Endothelial cell (in vitro differentiated cells): ENCODE measurements at regions not wholly inside any gene's neighbourhood (a gene's known extent, or its start where the extent isn't known, plus 50 kb on each side); places are given as distances from the start of the nearest gene placed in this dataset.

Experiments
- DNase-seq: peaks from one replicate; pipeline ENCODE4 v3.0.0; 2021; ENCODE audit warnings: low spot score
- H3K27ac Mint-ChIP-seq: one replicate; pipeline ENCODE4 v1.8.0; 2021; ENCODE audit warnings: mixed read lengths, inconsistent platforms; ENCODE audit not compliant: unreplicated experiment
- H3K27me3 Mint-ChIP-seq: one replicate; pipeline ENCODE4 v1.8.0; 2021; ENCODE audit warnings: mild to moderate bottlenecking, moderate library complexity, mixed read lengths, inconsistent platforms; ENCODE audit not compliant: unreplicated experiment
- H3K36me3 Mint-ChIP-seq: one replicate; pipeline ENCODE4 v1.8.0; 2021; ENCODE audit warnings: mild to moderate bottlenecking, low read depth, mixed read lengths, inconsistent platforms; ENCODE audit not compliant: unreplicated experiment
- H3K4me1 Mint-ChIP-seq: one replicate; pipeline ENCODE4 v1.8.0; 2021; ENCODE audit warnings: mild to moderate bottlenecking, mixed read lengths, inconsistent platforms; ENCODE audit not compliant: unreplicated experiment
- H3K4me3 Mint-ChIP-seq: one replicate; pipeline ENCODE4 v1.8.0; 2021; ENCODE audit warnings: mild to moderate bottlenecking, mixed read lengths, inconsistent platforms; ENCODE audit not compliant: unreplicated experiment
- H3K9me3 Mint-ChIP-seq: one replicate; pipeline ENCODE4 v1.8.0; 2021; ENCODE audit warnings: mixed read lengths, inconsistent platforms; ENCODE audit not compliant: unreplicated experiment
- TF ChIP-seq, protein P1 (sequence below): fragments of 200-600 bp; sonication (generic); IDR thresholded peaks from one replicate; pipeline ENCODE4 v1.5.0; 2021; ENCODE audit warnings: antibody characterized with exemption; ENCODE audit not compliant: unreplicated experiment

GRCh38 chr6:44508646-44509045 is 121.1 kb downstream of the CDC5L start:
- DNase-seq = no peak
- TF ChIP-seq, protein P1, sequence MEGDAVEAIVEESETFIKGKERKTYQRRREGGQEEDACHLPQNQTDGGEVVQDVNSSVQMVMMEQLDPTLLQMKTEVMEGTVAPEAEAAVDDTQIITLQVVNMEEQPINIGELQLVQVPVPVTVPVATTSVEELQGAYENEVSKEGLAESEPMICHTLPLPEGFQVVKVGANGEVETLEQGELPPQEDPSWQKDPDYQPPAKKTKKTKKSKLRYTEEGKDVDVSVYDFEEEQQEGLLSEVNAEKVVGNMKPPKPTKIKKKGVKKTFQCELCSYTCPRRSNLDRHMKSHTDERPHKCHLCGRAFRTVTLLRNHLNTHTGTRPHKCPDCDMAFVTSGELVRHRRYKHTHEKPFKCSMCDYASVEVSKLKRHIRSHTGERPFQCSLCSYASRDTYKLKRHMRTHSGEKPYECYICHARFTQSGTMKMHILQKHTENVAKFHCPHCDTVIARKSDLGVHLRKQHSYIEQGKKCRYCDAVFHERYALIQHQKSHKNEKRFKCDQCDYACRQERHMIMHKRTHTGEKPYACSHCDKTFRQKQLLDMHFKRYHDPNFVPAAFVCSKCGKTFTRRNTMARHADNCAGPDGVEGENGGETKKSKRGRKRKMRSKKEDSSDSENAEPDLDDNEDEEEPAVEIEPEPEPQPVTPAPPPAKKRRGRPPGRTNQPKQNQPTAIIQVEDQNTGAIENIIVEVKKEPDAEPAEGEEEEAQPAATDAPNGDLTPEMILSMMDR = no peak
- H3K4me1 Mint-ChIP-seq = peaks cover 5% of the 10 kb centered on the region
- no peak overlapping the region for H3K4me3 Mint-ChIP-seq
- H3K9me3 Mint-ChIP-seq = no peaks in the 10 kb centered on the region
- no peaks in the 10 kb centered on the region for H3K36me3 Mint-ChIP-seq
- H3K27me3 Mint-ChIP-seq = peaks cover 2% of the 10 kb centered on the region
- H3K27ac Mint-ChIP-seq = no peak overlapping the region

- Mint-ChIP-seq H3K4me1 (peaks cover 5% of the 10 kb centered on the region), H3K9me3 (no peaks in the 10 kb centered on the region), H3K27ac (no peak overlapping the region), H3K36me3 (no peaks in the 10 kb centered on the region), H3K4me3 (no peak overlapping the region), H3K27me3 (peaks cover 2% of the 10 kb centered on the region)
- no peak for DNase-seq
- TF ChIP-seq, protein P1 = no peak
Measured at GRCh38 chr6:44511126-44511525, 123.6 kb downstream of the CDC5L start.

DNA sequence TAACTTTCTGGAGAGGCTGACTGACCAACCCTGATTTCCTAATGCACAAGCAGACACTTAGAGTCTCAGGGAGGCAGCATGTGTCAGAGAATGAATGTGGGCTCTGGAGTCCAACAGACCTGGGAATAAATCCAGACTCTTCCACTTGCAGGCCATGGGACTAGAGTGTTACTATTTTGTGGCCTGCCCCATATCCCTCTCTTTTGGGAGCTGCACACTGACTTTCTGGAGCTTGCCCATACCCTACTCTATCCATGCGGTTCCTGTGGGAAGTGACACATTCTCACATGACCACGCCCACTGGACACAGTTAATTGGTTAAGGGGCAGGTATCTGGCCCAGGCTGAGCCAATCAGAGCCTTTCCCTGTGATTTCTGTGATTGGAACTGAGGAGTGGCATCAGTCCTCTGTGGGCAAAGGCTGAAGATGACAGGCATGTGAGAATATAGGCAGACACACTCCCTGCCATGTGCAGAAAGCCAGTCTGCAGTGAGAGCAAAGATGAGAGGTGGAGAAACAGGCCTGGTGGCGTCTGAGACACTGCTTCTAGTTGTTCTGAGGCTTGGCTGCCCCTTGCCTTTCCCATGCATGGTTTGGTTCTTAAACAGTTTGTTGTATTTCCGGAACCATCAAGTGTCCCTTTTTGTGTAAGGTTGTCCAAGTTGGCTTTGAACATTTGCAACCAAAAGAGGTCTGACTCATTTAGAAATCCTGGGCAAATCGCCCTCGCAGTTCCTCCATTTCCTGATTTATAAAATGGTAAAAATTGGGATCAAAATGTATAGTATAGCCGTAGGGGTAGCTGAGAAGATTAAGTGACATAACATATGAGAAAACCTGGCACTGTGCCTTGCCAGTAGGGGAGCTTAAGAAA is 125.6 kb downstream of the CDC5L start:
- Mint-ChIP-seq H3K9me3 (no peaks in the 10 kb centered on the region), H3K36me3 (no peaks in the 10 kb centered on the region), H3K4me1 (peaks cover 5% of the 10 kb centered on the region), H3K27ac (no peak overlapping the region), H3K4me3 (no peak overlapping the region), H3K27me3 (peaks cover 2% of the 10 kb centered on the region)
- DNase-seq = no peak
- TF ChIP-seq, protein P1 = no peak

DNA sequence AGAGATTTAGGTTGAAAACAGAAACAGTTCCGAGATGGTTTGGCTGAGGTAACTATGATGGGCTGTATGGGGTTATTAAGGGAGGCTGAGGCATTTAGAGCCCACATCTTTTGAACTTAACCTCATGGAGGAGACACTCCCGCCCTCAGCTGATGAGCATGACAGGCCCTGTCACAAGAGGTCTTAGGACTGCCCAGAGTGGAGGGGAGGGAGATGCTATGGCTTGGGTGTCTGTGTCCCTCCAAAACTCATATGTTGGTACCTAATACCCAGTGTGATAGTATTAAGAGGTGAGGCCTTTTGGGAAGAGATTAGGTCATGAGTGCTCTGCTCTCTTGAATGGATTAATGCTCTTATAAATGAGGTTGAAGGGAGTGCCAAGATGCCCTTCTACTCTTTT is 126.6 kb downstream of the CDC5L start:
- H3K27me3 Mint-ChIP-seq = peaks cover 2% of the 10 kb centered on the region
- no peaks in the 10 kb centered on the region for H3K36me3 Mint-ChIP-seq
- peaks cover 5% of the 10 kb centered on the region for H3K4me1 Mint-ChIP-seq
- H3K27ac Mint-ChIP-seq = no peak overlapping the region
- TF ChIP-seq, protein P1 = no peak
- DNase-seq = no peak
- peaks cover 4% of the 10 kb centered on the region for H3K9me3 Mint-ChIP-seq
- no peak overlapping the region for H3K4me3 Mint-ChIP-seq

GRCh38 chr6:44514576-44515193 is 127.2 kb downstream of the CDC5L start:
- no peak for DNase-seq
- Mint-ChIP-seq H3K9me3 (peaks cover 4% of the 10 kb centered on the region), H3K4me1 (peaks cover 5% of the 10 kb centered on the region), H3K27ac (no peak overlapping the region), H3K36me3 (no peaks in the 10 kb centered on the region), H3K4me3 (no peak overlapping the region), H3K27me3 (peaks cover 2% of the 10 kb centered on the region)
- TF ChIP-seq, protein P1 = no peak
